ENCODE measurements at regions not wholly inside any gene's neighbourhood (a gene's known extent, or its start where the extent isn't known, plus 50 kb on each side); places are given as distances from the start of the nearest gene placed in this dataset.

DNA sequence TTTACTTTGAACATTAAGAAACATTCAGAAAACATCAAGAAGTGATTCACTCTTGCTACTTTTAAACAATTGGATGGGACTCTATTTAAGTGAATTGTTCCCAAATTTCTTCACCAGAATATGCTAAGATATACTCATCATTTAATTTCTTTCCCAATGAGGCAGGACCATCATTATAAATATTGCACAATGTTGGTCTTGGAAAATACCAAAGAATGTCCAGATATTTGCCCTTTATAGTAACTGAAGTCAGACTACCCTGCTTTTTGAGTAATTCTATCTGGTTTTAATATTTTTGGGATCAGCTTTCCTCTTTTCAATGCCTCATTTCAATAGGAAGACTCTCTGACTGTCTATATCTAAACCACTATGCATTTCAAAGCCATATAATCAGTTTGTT lies 129.4 kb upstream of the TENM3 start:
- H3K4me3 ChIP-seq (ENCODE audit: low read length) = no peak overlapping the region
- TF ChIP-seq, protein P1, sequence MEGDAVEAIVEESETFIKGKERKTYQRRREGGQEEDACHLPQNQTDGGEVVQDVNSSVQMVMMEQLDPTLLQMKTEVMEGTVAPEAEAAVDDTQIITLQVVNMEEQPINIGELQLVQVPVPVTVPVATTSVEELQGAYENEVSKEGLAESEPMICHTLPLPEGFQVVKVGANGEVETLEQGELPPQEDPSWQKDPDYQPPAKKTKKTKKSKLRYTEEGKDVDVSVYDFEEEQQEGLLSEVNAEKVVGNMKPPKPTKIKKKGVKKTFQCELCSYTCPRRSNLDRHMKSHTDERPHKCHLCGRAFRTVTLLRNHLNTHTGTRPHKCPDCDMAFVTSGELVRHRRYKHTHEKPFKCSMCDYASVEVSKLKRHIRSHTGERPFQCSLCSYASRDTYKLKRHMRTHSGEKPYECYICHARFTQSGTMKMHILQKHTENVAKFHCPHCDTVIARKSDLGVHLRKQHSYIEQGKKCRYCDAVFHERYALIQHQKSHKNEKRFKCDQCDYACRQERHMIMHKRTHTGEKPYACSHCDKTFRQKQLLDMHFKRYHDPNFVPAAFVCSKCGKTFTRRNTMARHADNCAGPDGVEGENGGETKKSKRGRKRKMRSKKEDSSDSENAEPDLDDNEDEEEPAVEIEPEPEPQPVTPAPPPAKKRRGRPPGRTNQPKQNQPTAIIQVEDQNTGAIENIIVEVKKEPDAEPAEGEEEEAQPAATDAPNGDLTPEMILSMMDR (conservative IDR thresholded peaks at IDR 0.05; ENCODE audit: low read depth, low read length) = no peak
- DNase-seq (ENCODE audit: low read depth) = no peak

DNA sequence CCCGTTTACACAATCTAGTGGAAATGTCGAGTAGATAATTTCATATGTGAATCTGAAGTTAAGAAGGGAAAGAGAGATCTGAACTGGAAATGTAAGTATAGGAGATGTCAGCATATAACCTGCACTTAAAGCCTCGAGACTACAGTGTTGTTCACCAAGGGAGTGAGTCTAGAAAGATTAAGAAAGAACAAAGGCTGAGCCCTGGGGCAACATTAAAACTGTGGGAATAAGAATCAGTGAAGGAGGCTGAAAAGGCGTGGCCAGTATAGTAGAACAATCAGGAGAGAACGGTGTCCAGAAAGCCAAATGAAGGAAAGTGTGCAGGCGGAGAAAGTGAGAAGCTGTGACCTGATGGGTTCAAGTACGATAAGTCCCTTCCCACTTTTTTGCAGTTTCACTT lies 118.8 kb upstream of the TENM3 start:
- H3K4me3 ChIP-seq (ENCODE audit: low read length) = no peak overlapping the region
- TF ChIP-seq, protein P1 (conservative IDR thresholded peaks at IDR 0.05; ENCODE audit: low read depth, low read length) = no peak

DNA sequence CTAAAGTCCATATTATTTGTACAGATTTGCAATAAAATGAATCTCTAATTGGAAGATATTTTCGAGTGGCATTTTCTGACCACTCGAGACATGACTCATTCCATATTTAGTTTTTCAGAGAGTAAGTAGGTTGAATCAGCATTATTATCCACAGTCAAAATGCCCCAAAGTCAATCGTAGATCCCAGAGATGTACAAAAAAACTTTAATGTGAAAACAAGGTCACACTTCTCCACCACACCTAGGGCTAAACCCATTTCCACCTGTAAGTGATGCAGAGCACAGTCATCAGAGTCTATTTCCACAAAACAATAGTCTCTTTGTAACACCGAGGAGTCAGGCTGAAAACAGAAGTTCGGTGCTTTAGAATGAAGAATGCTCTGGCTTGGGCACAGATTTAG lies 117.1 kb upstream of the TENM3 start:
- H3K4me3 ChIP-seq (ENCODE audit: low read length) = no peak overlapping the region
- DNase-seq (ENCODE audit: low read depth) = no peak
- TF ChIP-seq, protein P1 (conservative IDR thresholded peaks at IDR 0.05; ENCODE audit: low read depth, low read length) = no peak

More for the DNA sequence above, 118.8 kb upstream of the TENM3 start:
- no peak for DNase-seq (ENCODE audit: low read depth)

DNA sequence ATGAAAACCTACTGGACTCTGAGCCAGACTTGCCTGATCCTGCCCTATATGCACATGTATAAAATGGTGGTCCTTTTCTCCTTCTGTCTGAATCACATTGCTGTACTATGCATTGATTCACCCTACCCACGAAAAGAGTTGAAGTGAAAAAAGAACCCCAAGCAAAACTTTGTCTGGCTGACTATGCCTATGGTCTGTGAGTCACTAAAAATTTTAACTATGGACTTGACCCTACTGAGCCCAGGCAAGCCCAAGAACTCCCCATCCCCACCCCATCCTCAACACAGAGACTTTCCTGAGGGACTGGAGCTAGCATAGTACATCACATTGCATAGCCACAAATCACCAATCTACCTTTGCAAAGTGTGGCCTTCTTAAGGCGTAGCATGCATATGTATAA lies 116.6 kb upstream of the TENM3 start:
- TF ChIP-seq, protein P1 (conservative IDR thresholded peaks at IDR 0.05; ENCODE audit: low read depth, low read length) = no peak
- no peak overlapping the region for H3K4me3 ChIP-seq (ENCODE audit: low read length)
- DNase-seq (ENCODE audit: low read depth) = no peak

DNA sequence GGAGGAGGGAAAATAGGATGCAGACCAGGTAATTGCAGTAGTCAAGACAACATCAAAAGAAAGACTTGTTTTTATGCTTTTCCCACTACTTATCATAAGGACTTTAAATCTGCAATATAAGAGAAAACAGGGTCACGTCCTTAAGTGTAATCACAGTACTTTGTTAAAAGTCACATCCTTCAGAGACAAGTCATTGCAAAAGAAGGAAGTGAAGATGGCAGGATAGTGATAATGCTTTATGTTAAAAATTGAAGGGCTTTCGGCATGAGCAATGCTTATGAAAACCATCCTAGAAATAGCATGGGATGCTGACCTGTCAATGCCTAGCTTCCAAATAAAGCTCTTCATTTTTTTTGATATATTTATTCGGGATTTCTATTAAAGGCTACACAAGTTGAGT lies 110.2 kb upstream of the TENM3 start:
- no peak for DNase-seq (ENCODE audit: low read depth)
- no peak overlapping the region for H3K4me3 ChIP-seq (ENCODE audit: low read length)
- TF ChIP-seq, protein P1 (conservative IDR thresholded peaks at IDR 0.05; ENCODE audit: low read depth, low read length) = no peak

DNA sequence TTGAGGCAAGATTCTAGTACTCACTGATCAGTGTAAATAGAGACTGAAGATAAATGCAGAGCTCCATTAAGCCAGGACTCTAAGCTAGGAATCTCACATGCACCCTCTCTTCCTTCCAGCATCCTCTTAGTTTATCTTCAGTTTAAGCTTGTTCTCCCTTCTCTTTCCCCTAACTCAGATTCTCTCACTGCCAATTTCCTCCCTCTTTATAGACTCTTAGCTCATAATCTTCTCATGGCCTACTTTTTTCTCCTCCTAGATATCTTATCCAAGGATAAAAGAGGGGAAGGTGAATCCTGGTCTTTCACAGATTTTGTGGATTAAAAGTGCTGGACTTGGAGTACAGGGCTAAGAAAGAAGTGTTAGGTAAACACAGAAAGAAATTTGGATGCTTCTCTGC lies 108.9 kb upstream of the TENM3 start:
- TF ChIP-seq, protein P1 (conservative IDR thresholded peaks at IDR 0.05; ENCODE audit: low read depth, low read length) = no peak
- no peak overlapping the region for H3K4me3 ChIP-seq (ENCODE audit: low read length)
- DNase-seq (ENCODE audit: low read depth) = no peak

DNA sequence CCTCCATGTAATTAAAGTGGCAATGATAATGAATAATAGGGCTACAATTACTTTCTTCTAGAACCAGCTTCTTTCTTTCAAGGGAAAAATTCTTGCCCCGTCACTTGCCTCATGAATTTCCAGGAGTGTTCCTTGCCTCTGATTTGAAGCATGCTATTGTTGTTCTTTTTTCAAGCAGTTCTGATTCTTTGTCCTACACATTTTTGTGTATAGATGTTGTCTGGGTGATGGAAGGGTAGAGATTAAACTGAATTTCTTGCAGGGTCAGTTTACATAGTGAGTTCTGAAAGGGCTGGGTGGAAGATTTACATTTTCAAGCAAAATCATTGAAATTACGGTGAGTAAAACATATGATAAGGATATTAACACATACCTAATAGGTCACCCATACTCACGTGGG lies 107.0 kb upstream of the TENM3 start:
- TF ChIP-seq, protein P1 (conservative IDR thresholded peaks at IDR 0.05; ENCODE audit: low read depth, low read length) = no peak
- DNase-seq (ENCODE audit: low read depth) = no peak
- no peak overlapping the region for H3K4me3 ChIP-seq (ENCODE audit: low read length)

All from retinal pigment epithelial cell (primary cell).